Choroid plexus epithelial cell (primary cell): ENCODE measurements at regions not wholly inside any gene's neighbourhood (a gene's known extent, or its start where the extent isn't known, plus 50 kb on each side); places are given as distances from the start of the nearest gene placed in this dataset.

Experiments
- DNase-seq: peaks from one replicate; pipeline ENCODE4 v3.0.0-alpha.2; 2010; ENCODE audit warnings: low read depth
- H3K4me3 ChIP-seq: 2 replicates; pipeline ENCODE4 v1.5.1; 2011; ENCODE audit warnings: low read depth, mild to moderate bottlenecking, control low read depth, low read length, moderate library complexity
- CTCF ChIP-seq: conservative IDR thresholded peaks from 2 replicates; pipeline ENCODE4 v1.5.1; 2011; ENCODE audit warnings: low read depth, mild to moderate bottlenecking, control low read depth, inconsistent platforms, low read length, moderate library complexity

GRCh38 chr20:11338496-11339306, 579.0 kb upstream of the BTBD3 start:
- DNase-seq: peak; percentile 84
- H3K4me3 ChIP-seq: no peak overlapping the region
- TF ChIP-seq CTCF: peak; percentile 25

DNA sequence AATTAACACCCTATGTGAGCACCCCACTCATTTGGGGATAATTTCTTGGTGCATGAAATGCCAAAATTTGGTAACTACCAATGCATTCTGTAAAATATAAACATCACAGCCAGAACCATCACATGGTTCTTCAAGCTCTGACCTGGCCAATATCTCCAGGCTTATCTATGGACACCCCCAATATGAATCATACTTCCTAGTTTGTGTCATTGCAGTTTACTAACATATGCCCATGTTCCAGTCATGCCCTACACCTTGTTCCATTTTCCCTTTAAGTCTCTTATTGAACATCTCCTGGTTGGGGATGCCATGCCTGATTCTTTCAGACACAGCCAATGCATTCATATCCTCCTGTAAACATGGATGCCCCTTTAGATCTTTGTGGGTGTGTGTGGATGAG, 572.8 kb upstream of the BTBD3 start:
- no peak for TF ChIP-seq CTCF
- no peak overlapping the region for H3K4me3 ChIP-seq
- no peak for DNase-seq

DNA sequence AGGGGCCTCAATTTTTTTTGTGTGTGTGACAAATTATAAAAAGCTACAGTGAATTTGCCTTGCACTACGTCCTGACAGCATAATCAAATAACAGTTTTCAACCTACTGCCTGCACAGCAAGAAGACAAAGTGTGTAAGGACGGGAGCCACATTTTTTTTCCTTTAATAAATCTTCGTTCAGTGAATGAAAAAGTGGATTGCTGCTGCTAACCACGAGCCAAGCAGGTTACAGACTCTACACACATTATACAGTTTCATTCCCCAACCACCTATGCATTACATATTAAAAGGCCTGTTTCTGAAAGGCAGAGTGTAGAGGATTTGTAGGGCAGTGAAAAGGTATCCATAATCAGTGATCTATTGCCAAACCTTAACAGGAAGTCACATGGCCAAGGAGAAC, 570.0 kb upstream of the BTBD3 start:
- no peak for DNase-seq
- no peak overlapping the region for H3K4me3 ChIP-seq
- no peak for TF ChIP-seq CTCF

DNA sequence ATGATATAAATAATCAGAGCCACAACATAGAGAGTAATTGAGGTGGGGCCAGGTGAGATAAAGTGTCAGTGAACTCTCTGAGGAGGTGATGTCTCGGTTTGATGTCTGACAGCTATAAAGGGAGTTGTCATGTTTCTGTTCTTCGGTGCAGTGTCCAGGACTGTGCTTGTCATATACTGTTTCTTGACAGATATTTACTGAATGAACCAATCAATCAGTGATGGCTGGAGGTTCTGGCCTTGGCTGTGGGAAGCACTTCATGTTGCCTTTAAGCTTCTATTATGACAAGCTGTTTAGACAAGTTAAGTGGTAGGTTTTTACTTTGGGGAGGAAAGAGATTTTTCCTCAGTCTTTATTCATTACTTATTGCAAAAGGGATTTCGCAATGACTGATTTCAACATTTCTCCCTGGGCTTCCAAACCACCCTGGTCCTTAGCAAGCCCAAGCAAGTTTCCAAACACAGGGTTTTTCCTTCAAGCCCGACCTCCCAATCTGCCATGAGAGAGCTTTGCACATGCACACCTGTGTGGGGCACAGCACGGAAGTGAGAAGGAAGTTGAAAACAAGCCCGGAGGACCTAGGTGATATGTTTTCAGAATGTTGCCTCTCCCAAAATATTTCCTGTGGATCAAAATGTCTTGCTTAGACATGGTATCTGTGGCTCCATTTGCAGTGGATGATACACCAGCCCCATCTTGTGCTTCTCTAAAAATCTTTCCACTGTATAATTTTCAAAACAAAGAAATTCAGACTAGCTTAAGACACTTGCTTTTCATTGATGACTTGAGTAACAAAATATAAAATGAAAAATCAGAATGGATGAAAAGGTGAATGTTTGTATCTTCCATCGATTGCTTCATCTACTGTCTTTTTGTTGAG, 567.3 kb upstream of the BTBD3 start:
- peak; percentile 84 for DNase-seq
- H3K4me3 ChIP-seq: no peak overlapping the region
- peak; percentile 40 for TF ChIP-seq CTCF

GRCh38 chr20:11352041-11352440, 565.7 kb upstream of the BTBD3 start:
- TF ChIP-seq CTCF: no peak
- no peak for DNase-seq
- H3K4me3 ChIP-seq: no peak overlapping the region

DNA sequence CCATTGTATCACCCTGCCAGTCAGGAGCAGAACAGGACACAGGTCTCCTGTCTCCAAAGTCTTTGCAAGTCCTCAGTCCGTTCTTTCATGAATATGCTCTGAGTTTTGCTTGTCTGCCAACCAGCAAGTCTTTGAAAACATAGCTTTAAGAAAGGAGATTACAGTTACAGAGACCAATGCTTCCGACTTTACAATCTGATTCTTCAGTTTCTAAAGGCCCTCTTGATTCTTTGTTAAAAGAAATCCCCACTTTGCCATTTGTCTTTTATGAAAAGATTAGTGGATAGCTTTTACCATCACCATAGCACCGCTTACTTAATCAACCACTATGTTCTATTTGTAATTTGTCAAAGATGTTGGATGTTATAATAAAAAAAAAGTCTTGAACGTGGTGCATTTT, 562.8 kb upstream of the BTBD3 start:
- TF ChIP-seq CTCF: no peak

More for the DNA sequence above, 562.8 kb upstream of the BTBD3 start:
- H3K4me3 ChIP-seq: no peak overlapping the region
- no peak for DNase-seq
